CD4-positive, alpha-beta T cell (primary cell): ENCODE measurements at regions not wholly inside any gene's neighbourhood (a gene's known extent, or its start where the extent isn't known, plus 50 kb on each side); places are given as distances from the start of the nearest gene placed in this dataset.

ENCODE experiments used
- ATAC-seq: fragments of 200-7000 bp; cut with Tn5 transposase; one replicate; pipeline ENCODE4 v1.10.0; 2022; ENCODE audit warnings: mild to moderate bottlenecking; ENCODE audit not compliant: poor library complexity
- CTCF ChIA-PET: fragments of 350-600 bp; sonication (Branson Sonifier 250); formaldehyde crosslinking; loops from one replicate; lab custom pipeline; 2021; ENCODE audit warnings: antibody characterized with exemption, inconsistent platforms; lab: Charles Lee
- POLR2A ChIA-PET: fragments of 350-600 bp; sonication (Branson Sonifier 250); formaldehyde crosslinking; loops from one replicate; lab custom pipeline; 2021; ENCODE audit warnings: antibody characterized with exemption, inconsistent platforms; lab: Charles Lee
- DNase-seq, 14 experiments: peaks; one replicate each; pipeline ENCODE4 v3.0.0-alpha.2; 2013 to 2020; ENCODE audit warnings: mixed read lengths in 2 of 14
- H3K27ac ChIP-seq, 2 donors: one replicate each; pipeline versions ENCODE4 v1.5.1 to v1.7.0; 2013; ENCODE audit warnings: low read length in 2 of 2, low read depth in 1 of 2, mild to moderate bottlenecking in 1 of 2
- H3K27me3 ChIP-seq, 2 experiments: 1 replicate in 1 of 2; 2 replicates in 1 of 2; pipeline versions ENCODE4 v1.6.1 to v1.7.0; 2013; ENCODE audit warnings: low read length in 2 of 2, control low read depth in 1 of 2, mild to moderate bottlenecking in 1 of 2, moderate library complexity in 1 of 2; ENCODE audit not compliant: insufficient read depth in 2 of 2, control insufficient read depth in 1 of 2
- H3K36me3 ChIP-seq: one replicate; pipeline ENCODE4 v1.6.1; 2013; ENCODE audit warnings: low read length, control low read depth; ENCODE audit not compliant: insufficient read depth
- H3K4me1 ChIP-seq: one replicate; pipeline ENCODE4 v1.6.1; 2013; ENCODE audit warnings: low read length, control low read depth; ENCODE audit not compliant: insufficient read depth
- H3K4me3 ChIP-seq: one replicate; pipeline ENCODE4 v1.5.1; 2013; ENCODE audit warnings: mild to moderate bottlenecking, low read length, moderate library complexity
- H3K9me3 ChIP-seq, 2 experiments: 1 replicate in 1 of 2; 2 replicates in 1 of 2; pipeline versions ENCODE4 v1.6.1 to v1.7.0; 2013; ENCODE audit warnings: low read length in 2 of 2, mild to moderate bottlenecking in 2 of 2, control low read depth in 1 of 2, moderate library complexity in 1 of 2; ENCODE audit not compliant: control insufficient read depth in 1 of 2, insufficient read depth in 1 of 2
- H3K27ac Mint-ChIP-seq: one replicate; pipeline ENCODE4 v1.8.0; 2020; ENCODE audit warnings: mixed read lengths
- H3K27me3 Mint-ChIP-seq: one replicate; pipeline ENCODE4 v1.8.0; 2021; ENCODE audit warnings: mixed read lengths
- H3K36me3 Mint-ChIP-seq: one replicate; pipeline ENCODE4 v1.8.0; 2021; ENCODE audit warnings: low read depth, mixed read lengths
- H3K4me1 Mint-ChIP-seq: one replicate; pipeline ENCODE4 v1.8.0; 2021; ENCODE audit warnings: low read depth, mixed read lengths
- H3K4me3 Mint-ChIP-seq: one replicate; pipeline ENCODE4 v1.8.0; 2020; ENCODE audit warnings: mild to moderate bottlenecking, mixed read lengths
- H3K9me3 Mint-ChIP-seq: one replicate; pipeline ENCODE4 v1.8.0; 2020; ENCODE audit warnings: mixed read lengths
- intact Hi-C, 2 experiments: fragments of 100-400 bp; cut with DNase I in 1 of 2; cut with micrococcal nuclease in 1 of 2; formaldehyde crosslinking; loops; one replicate each; pipeline versions ENCODE4 v1.15.1 to v1.9.0; 2023 to 2025; cut with DNase I, micrococcal nuclease
- TF ChIP-seq, protein P1 (sequence below): fragments of 200-600 bp; IDR thresholded peaks from one replicate; pipeline ENCODE4 v1.8.0; 2022; ENCODE audit warnings: antibody characterized with exemption, mild to moderate bottlenecking

- H3K36me3 Mint-ChIP-seq = no peaks in the 10 kb centered on the region
- CTCF ChIA-PET = no interaction called here
These were observed 101.0 kb upstream of the SH3BP4 start for GRCh38 chr2:234850818-234851217.

GRCh38 chr2:234849678-234850077 is 102.1 kb upstream of the SH3BP4 start:
- ChIA-PET POLR2A (no interaction called here), CTCF (no interaction called here)
- no peak overlapping the region for H3K4me3 ChIP-seq
- no peaks in the 10 kb centered on the region for H3K4me1 ChIP-seq
- DNase-seq (no peak), ATAC-seq (no peak)
- no peaks in the 10 kb centered on the region for H3K36me3 ChIP-seq
- no peaks in the 10 kb centered on the region for H3K9me3 ChIP-seq
- Mint-ChIP-seq H3K4me3 (no peak overlapping the region), H3K4me1 (no peaks in the 10 kb centered on the region), H3K9me3 (no peaks in the 10 kb centered on the region), H3K36me3 (no peaks in the 10 kb centered on the region), H3K27me3 (peaks cover 42% of the 10 kb centered on the region), H3K27ac (no peak overlapping the region)
- no peaks in the 10 kb centered on the region for H3K27me3 ChIP-seq
- TF ChIP-seq, protein P1, sequence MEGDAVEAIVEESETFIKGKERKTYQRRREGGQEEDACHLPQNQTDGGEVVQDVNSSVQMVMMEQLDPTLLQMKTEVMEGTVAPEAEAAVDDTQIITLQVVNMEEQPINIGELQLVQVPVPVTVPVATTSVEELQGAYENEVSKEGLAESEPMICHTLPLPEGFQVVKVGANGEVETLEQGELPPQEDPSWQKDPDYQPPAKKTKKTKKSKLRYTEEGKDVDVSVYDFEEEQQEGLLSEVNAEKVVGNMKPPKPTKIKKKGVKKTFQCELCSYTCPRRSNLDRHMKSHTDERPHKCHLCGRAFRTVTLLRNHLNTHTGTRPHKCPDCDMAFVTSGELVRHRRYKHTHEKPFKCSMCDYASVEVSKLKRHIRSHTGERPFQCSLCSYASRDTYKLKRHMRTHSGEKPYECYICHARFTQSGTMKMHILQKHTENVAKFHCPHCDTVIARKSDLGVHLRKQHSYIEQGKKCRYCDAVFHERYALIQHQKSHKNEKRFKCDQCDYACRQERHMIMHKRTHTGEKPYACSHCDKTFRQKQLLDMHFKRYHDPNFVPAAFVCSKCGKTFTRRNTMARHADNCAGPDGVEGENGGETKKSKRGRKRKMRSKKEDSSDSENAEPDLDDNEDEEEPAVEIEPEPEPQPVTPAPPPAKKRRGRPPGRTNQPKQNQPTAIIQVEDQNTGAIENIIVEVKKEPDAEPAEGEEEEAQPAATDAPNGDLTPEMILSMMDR = no peak
- H3K27ac ChIP-seq = no peak overlapping the region
- intact Hi-C loops = no loop called here

More at GRCh38 chr2:234850818-234851217, 101.0 kb upstream of the SH3BP4 start:
- H3K4me3 ChIP-seq = no peak overlapping the region
- no peak for ATAC-seq
- no peak for DNase-seq
- no peaks in the 10 kb centered on the region for H3K4me1 Mint-ChIP-seq
- H3K27ac ChIP-seq = no peak overlapping the region
- H3K9me3 ChIP-seq = no peaks in the 10 kb centered on the region
- no peak overlapping the region for H3K27ac Mint-ChIP-seq
- H3K4me1 ChIP-seq = no peaks in the 10 kb centered on the region
- POLR2A ChIA-PET = no interaction called here
- H3K27me3 ChIP-seq = no peaks in the 10 kb centered on the region
- TF ChIP-seq, protein P1 = no peak
- intact Hi-C loops = no loop called here
- no peaks in the 10 kb centered on the region for H3K9me3 Mint-ChIP-seq
- H3K36me3 ChIP-seq = no peaks in the 10 kb centered on the region
- H3K27me3 Mint-ChIP-seq = peaks cover 35% of the 10 kb centered on the region
- H3K4me3 Mint-ChIP-seq = no peak overlapping the region

DNA sequence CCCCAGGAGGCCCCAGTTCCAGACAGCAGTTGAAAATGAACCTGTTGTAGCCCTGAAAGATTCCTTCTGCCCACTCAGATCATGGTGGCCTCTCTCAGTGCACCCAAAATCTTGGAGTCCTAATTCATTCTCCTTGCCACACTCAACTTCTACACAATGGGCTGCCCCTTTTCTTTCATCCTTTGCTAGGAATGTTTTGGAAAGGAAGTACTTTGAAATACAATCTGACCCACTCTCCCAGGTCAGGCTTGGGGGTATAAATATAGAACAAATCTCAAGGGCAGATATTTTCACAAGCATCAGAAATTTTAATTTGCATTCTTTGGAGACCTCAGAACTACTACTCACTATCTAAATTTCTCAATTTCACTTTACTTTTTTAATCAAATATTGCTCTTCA is 103.2 kb upstream of the SH3BP4 start:
- POLR2A ChIA-PET = no interaction called here
- peaks cover 37% of the 10 kb centered on the region for H3K27me3 Mint-ChIP-seq
- no peaks in the 10 kb centered on the region for H3K9me3 Mint-ChIP-seq
- H3K9me3 ChIP-seq = no peaks in the 10 kb centered on the region
- H3K4me3 ChIP-seq = no peak overlapping the region
- intact Hi-C loops = no loop called here
- no peak overlapping the region for H3K27ac Mint-ChIP-seq
- TF ChIP-seq, protein P1 = no peak
- H3K36me3 ChIP-seq = no peaks in the 10 kb centered on the region
- no peak overlapping the region for H3K4me3 Mint-ChIP-seq
- no peaks in the 10 kb centered on the region for H3K27me3 ChIP-seq
- H3K4me1 Mint-ChIP-seq = no peaks in the 10 kb centered on the region
- DNase-seq = no peak
- no peak overlapping the region for H3K27ac ChIP-seq
- H3K4me1 ChIP-seq = no peaks in the 10 kb centered on the region
- ATAC-seq = no peak
- CTCF ChIA-PET = no interaction called here
- no peaks in the 10 kb centered on the region for H3K36me3 Mint-ChIP-seq
